ENCODE measurements at regions not wholly inside any gene's neighbourhood (a gene's known extent, or its start where the extent isn't known, plus 50 kb on each side); places are given as distances from the start of the nearest gene placed in this dataset.

DNA sequence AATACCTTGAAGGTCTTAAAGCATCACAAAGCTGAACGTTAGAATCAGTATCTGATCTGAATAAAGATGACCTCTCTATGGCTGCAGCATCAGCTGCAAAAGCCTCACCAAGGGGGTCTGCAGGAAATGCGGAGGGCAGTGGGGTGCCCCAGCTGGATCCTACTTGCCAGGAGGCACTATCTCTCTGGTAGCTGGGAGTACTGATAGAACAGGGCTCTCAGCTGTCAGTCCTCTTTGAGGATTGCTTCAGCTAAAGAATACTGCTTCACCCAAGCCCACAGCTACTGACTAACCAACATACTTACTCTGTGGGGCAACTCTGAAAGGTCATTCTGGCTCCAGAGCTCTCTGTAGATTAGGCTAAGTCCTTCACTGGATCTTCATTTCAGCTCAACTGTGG, 112.5 kb upstream of the ZFP42 start:
- Histone ChIP-seq H3K4me1 (no peaks in the 10 kb centered on the region), H3K36me3 (no peaks in the 10 kb centered on the region), H3F3A (ENCODE audit: low read depth) (no peaks in the 10 kb centered on the region), H3K79me2 (ENCODE audit: low read depth) (no peaks in the 10 kb centered on the region), H2AFZ (replicated peaks) (peak overlapping the region; percentile 17), H3K4me3 (no peak overlapping the region), H3K4me2 (no peak overlapping the region), H3K27me3 (no peaks in the 10 kb centered on the region), H3K9ac (no peak overlapping the region), H3K9me3 (ENCODE audit: low read depth) (no peaks in the 10 kb centered on the region), H3K27ac (no peak overlapping the region), H4K20me1 (ENCODE audit: low read depth) (no peaks in the 10 kb centered on the region)
- peaks cover 3% of the 10 kb centered on the region for H3K9me3 Mint-ChIP-seq
- H3K4me1 Mint-ChIP-seq, result no peaks in the 10 kb centered on the region
- H3K27me3 Mint-ChIP-seq (ENCODE audit: insufficient read depth, low read depth), result peaks cover 2% of the 10 kb centered on the region
- TF ChIP-seq EZH2 (IDR thresholded peaks at IDR 0.05), result no peak
- TF ChIP-seq, protein P1, sequence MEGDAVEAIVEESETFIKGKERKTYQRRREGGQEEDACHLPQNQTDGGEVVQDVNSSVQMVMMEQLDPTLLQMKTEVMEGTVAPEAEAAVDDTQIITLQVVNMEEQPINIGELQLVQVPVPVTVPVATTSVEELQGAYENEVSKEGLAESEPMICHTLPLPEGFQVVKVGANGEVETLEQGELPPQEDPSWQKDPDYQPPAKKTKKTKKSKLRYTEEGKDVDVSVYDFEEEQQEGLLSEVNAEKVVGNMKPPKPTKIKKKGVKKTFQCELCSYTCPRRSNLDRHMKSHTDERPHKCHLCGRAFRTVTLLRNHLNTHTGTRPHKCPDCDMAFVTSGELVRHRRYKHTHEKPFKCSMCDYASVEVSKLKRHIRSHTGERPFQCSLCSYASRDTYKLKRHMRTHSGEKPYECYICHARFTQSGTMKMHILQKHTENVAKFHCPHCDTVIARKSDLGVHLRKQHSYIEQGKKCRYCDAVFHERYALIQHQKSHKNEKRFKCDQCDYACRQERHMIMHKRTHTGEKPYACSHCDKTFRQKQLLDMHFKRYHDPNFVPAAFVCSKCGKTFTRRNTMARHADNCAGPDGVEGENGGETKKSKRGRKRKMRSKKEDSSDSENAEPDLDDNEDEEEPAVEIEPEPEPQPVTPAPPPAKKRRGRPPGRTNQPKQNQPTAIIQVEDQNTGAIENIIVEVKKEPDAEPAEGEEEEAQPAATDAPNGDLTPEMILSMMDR (IDR thresholded peaks at IDR 0.05), result no peak
- H3K36me3 Mint-ChIP-seq, result no peaks in the 10 kb centered on the region
- no peak overlapping the region for H3K27ac Mint-ChIP-seq
- no peak for DNase-seq (ENCODE audit: low spot score)
- no peak overlapping the region for H3K4me3 Mint-ChIP-seq

DNA sequence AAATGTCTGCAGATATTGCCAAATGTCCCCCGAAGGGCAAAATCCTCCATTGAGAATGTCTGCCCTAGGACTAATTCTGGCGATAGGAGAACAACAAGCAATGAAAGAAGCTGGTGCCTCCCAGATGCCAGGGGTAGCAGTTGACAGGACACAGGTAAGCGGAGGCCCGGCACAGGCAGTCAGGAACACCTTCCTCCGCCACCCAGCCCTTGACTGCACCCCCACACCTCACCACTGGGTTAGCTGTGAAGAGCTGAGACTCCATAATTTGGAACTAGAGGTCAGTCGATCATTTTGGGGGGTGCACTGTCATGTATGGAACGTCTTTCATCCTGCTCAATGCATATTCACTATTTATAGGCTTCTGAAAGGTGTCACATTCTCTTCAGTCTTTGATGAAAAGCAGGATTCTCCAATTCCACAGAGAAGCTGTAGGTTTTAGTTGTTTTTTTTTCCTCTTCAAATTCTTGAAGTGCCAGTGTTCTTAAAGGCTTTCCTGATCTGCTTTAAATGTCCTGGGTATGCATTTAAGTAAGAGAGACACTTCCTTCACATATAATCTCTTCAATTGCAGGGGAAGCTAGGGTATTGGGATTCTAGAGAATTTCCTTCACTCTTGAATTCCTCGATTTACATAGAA, 111.6 kb upstream of the ZFP42 start:
- Histone ChIP-seq H3K27ac (no peak overlapping the region), H3K4me2 (no peak overlapping the region), H3K36me3 (no peaks in the 10 kb centered on the region), H3K9me3 (ENCODE audit: low read depth) (no peaks in the 10 kb centered on the region), H4K20me1 (ENCODE audit: low read depth) (no peaks in the 10 kb centered on the region), H3K27me3 (no peaks in the 10 kb centered on the region), H3K79me2 (ENCODE audit: low read depth) (no peaks in the 10 kb centered on the region), H2AFZ (replicated peaks) (no peak overlapping the region), H3K4me1 (no peaks in the 10 kb centered on the region), H3K9ac (no peak overlapping the region), H3F3A (ENCODE audit: low read depth) (no peaks in the 10 kb centered on the region), H3K4me3 (no peak overlapping the region)
- no peaks in the 10 kb centered on the region for H3K27me3 Mint-ChIP-seq (ENCODE audit: insufficient read depth, low read depth)
- TF ChIP-seq EZH2phosphoT487 (IDR thresholded peaks at IDR 0.05), result no peak
- TF ChIP-seq, protein P1 (IDR thresholded peaks at IDR 0.05), result no peak
- no peaks in the 10 kb centered on the region for H3K9me3 Mint-ChIP-seq
- no peak overlapping the region for H3K4me3 Mint-ChIP-seq
- no peaks in the 10 kb centered on the region for H3K4me1 Mint-ChIP-seq
- H3K36me3 Mint-ChIP-seq, result no peaks in the 10 kb centered on the region
- no peak for DNase-seq (ENCODE audit: low spot score)
- no peak overlapping the region for H3K27ac Mint-ChIP-seq

DNA sequence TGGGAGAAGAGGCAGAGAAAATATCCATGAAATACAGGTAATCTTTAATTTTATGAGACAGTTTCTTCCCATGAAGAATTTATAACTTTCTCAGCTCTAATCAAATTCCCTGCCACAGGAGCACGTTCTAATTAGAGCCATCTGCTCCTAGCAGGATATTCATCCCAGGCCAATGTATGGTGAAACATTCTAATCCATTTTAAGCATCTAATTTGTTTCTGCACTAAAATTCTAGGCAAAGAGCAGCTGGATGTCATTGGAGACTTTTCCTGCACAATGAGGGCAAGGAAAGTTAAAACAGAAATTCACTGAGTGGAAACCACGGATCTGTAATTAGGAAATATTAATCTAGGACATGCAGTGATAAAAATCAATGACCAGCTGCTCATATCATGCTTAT, 107.7 kb upstream of the ZFP42 start:
- no peaks in the 10 kb centered on the region for H3K27me3 Mint-ChIP-seq (ENCODE audit: insufficient read depth, low read depth)
- Histone ChIP-seq H3K27ac (no peak overlapping the region), H3K27me3 (no peaks in the 10 kb centered on the region), H3K79me2 (ENCODE audit: low read depth) (no peaks in the 10 kb centered on the region), H2AFZ (replicated peaks) (no peak overlapping the region), H3K4me2 (no peak overlapping the region), H4K20me1 (ENCODE audit: low read depth) (no peaks in the 10 kb centered on the region), H3F3A (ENCODE audit: low read depth) (no peaks in the 10 kb centered on the region), H3K4me3 (no peak overlapping the region), H3K9ac (no peak overlapping the region), H3K9me3 (ENCODE audit: low read depth) (no peaks in the 10 kb centered on the region), H3K36me3 (no peaks in the 10 kb centered on the region), H3K4me1 (no peaks in the 10 kb centered on the region)
- H3K4me1 Mint-ChIP-seq, result peaks cover 1% of the 10 kb centered on the region
- H3K36me3 Mint-ChIP-seq, result no peaks in the 10 kb centered on the region
- no peaks in the 10 kb centered on the region for H3K9me3 Mint-ChIP-seq
- H3K27ac Mint-ChIP-seq, result no peak overlapping the region
- DNase-seq (ENCODE audit: low spot score), result no peak
- no peak overlapping the region for H3K4me3 Mint-ChIP-seq
- no peak for TF ChIP-seq EZH2 (IDR thresholded peaks at IDR 0.05)
- TF ChIP-seq, protein P1 (IDR thresholded peaks at IDR 0.05), result no peak

Measured in neural progenitor cell (in vitro differentiated cells).